Fibroblast of the aortic adventitia (primary cell): ENCODE measurements at regions not wholly inside any gene's neighbourhood (a gene's known extent, or its start where the extent isn't known, plus 50 kb on each side); places are given as distances from the start of the nearest gene placed in this dataset.

Experiments used
- DNase-seq: peaks from one replicate; pipeline ENCODE4 v3.0.0-alpha.2; 2010; ENCODE audit warnings: low read depth
- H3K4me3 ChIP-seq: 2 replicates; pipeline ENCODE4 v1.5.1; 2011; ENCODE audit warnings: low read depth, mild to moderate bottlenecking, control low read depth, low read length, moderate library complexity
- CTCF ChIP-seq: IDR thresholded peaks from 2 replicates; pipeline ENCODE4 v1.5.1; 2011; ENCODE audit warnings: mild to moderate bottlenecking, low read length, control low read depth, inconsistent platforms; ENCODE audit not compliant: insufficient read depth

GRCh38 chr7:113008755-113009154 lies 77.9 kb downstream of the GPR85 start:
- no peak for TF ChIP-seq CTCF
- no peak overlapping the region for H3K4me3 ChIP-seq
- DNase-seq = no peak

- no peak for DNase-seq
- no peak for TF ChIP-seq CTCF
- H3K4me3 ChIP-seq = no peak overlapping the region
Measured at GRCh38 chr7:113004726-113005454, 81.7 kb downstream of the GPR85 start.

GRCh38 chr7:113000316-113001020 lies 86.2 kb downstream of the GPR85 start:
- TF ChIP-seq CTCF = no peak
- DNase-seq = no peak

GRCh38 chr7:112997831-112998230 lies 88.8 kb downstream of the GPR85 start:
- no peak overlapping the region for H3K4me3 ChIP-seq
- TF ChIP-seq CTCF = no peak
- peak; percentile 12 for DNase-seq

More at GRCh38 chr7:113000316-113001020, 86.2 kb downstream of the GPR85 start:
- no peak overlapping the region for H3K4me3 ChIP-seq

GRCh38 chr7:112996331-112996871 lies 90.2 kb downstream of the GPR85 start:
- no peak for TF ChIP-seq CTCF
- DNase-seq = peak; percentile 45
- H3K4me3 ChIP-seq = no peak overlapping the region

- H3K4me3 ChIP-seq = no peak overlapping the region
- DNase-seq = peak; percentile 86
- TF ChIP-seq CTCF = no peak
Measured at GRCh38 chr7:112995059-112995824, 91.4 kb downstream of the GPR85 start.
